Endothelial cell of umbilical vein (primary cell): ENCODE measurements at regions not wholly inside any gene's neighbourhood (a gene's known extent, or its start where the extent isn't known, plus 50 kb on each side); places are given as distances from the start of the nearest gene placed in this dataset.

Source experiments
- BruUV-seq: library from RNA; stranded (reverse); fragments of 400-500 nt; replicated peaks from 2 replicates; lab custom pipeline; 2021; lab: Mats Ljungman, UMichigan
- CTCF ChIA-PET: fragments of 300-600, 350-600 bp; sonication (Branson Sonifier 250); formaldehyde crosslinking; loops from one replicate; lab custom pipeline; 2021; ENCODE audit warnings: antibody characterized with exemption, inconsistent platforms; lab: Charles Lee
- POLR2A ChIA-PET: fragments of 300-600, 350-600 bp; sonication (Branson Sonifier 250); formaldehyde crosslinking; loops from one replicate; lab custom pipeline; 2021; ENCODE audit warnings: antibody characterized with exemption, inconsistent platforms; lab: Charles Lee
- DNase-seq: peaks from one replicate; pipeline ENCODE4 v3.0.0-alpha.2; 2011; ENCODE audit warnings: low read depth, low spot score
- FAIRE-seq: peaks from 2 replicates; lab custom pipeline; 2011; peaks lifted over from hg19 to GRCh38; lab: Jason Lieb, UNC
- H2AFZ ChIP-seq: 2 replicates; pipeline ENCODE4 v1.6.0; 2012; ENCODE audit warnings: low read depth, low read length, control low read depth, inconsistent platforms
- H3K27ac ChIP-seq: 2 replicates; pipeline ENCODE4 v1.5.1; 2011; ENCODE audit warnings: low read depth, mild to moderate bottlenecking, control low read depth, low read length, moderate library complexity; ENCODE audit not compliant: insufficient read depth
- H3K27me3 ChIP-seq, 2 experiments: 2 replicates each; pipeline versions ENCODE4 v1.6.0 to v1.6.1; 2011; ENCODE audit warnings: low read length in 2 of 2, mixed read lengths in 1 of 2; ENCODE audit not compliant: control insufficient read depth in 2 of 2, insufficient read depth in 2 of 2
- H3K36me3 ChIP-seq, 2 experiments: 2 replicates in 1 of 2; 3 replicates in 1 of 2; pipeline ENCODE4 v1.5.1; 2011; ENCODE audit warnings: low read length in 2 of 2, mild to moderate bottlenecking in 1 of 2, moderate library complexity in 1 of 2; ENCODE audit not compliant: control insufficient read depth in 2 of 2, insufficient read depth in 2 of 2; ENCODE audit errors: extremely low read depth in 1 of 2
- H3K4me1 ChIP-seq: 3 replicates; pipeline ENCODE4 v1.5.1; 2011; ENCODE audit warnings: mild to moderate bottlenecking, low read length; ENCODE audit not compliant: control insufficient read depth, insufficient read depth; ENCODE audit errors: extremely low read depth
- H3K4me2 ChIP-seq: 2 replicates; pipeline ENCODE4 v1.6.1; 2011; ENCODE audit warnings: low read length, control low read depth, mixed read lengths; ENCODE audit not compliant: insufficient read depth
- H3K4me3 ChIP-seq, 3 experiments: fragments of 200-600 bp in 1 of 3; sonication (generic), shearing (Covaris generic) in 1 of 3; replicated peaks in 1 of 3; 2 replicates each; pipeline ENCODE4 v1.5.1; 2011 to 2016; ENCODE audit warnings: control low read depth in 3 of 3, low read length in 3 of 3, mild to moderate bottlenecking in 2 of 3, inconsistent platforms in 1 of 3, low read depth in 1 of 3, moderate library complexity in 1 of 3; ENCODE audit not compliant: insufficient read depth in 1 of 3
- H3K79me2 ChIP-seq: 2 replicates; pipeline ENCODE4 v1.6.0; 2012; ENCODE audit warnings: low read length, inconsistent platforms; ENCODE audit not compliant: control insufficient read depth, insufficient read depth
- H3K9ac ChIP-seq: replicated peaks from 2 replicates; pipeline ENCODE3; 2011; ENCODE audit warnings: low read length, control low read depth; ENCODE audit not compliant: insufficient read depth; ENCODE audit errors: extremely low read depth
- H3K9me1 ChIP-seq: replicated peaks from 3 replicates; pipeline ENCODE4 v1.6.0; 2011; ENCODE audit warnings: mild to moderate bottlenecking, low read length; ENCODE audit not compliant: control insufficient read depth, insufficient read depth; ENCODE audit errors: extremely low read depth
- H3K9me3 ChIP-seq: replicated peaks from 2 replicates; pipeline ENCODE4 v1.5.1; 2012; ENCODE audit warnings: low read length, inconsistent platforms; ENCODE audit not compliant: control insufficient read depth, insufficient read depth
- H4K20me1 ChIP-seq: replicated peaks from 2 replicates; pipeline ENCODE3; 2011; ENCODE audit warnings: mild to moderate bottlenecking, low read length; ENCODE audit not compliant: control insufficient read depth, insufficient read depth; ENCODE audit errors: extremely low read depth
- CTCF ChIP-seq, 2 donors: IDR thresholded peaks; 1 replicate in 1 of 2; 2 replicates in 1 of 2; pipeline ENCODE4 v1.5.1; 2011; ENCODE audit warnings: low read length in 2 of 2, mild to moderate bottlenecking in 2 of 2, moderate library complexity in 2 of 2, control low read depth in 1 of 2, inconsistent platforms in 1 of 2, low read depth in 1 of 2; ENCODE audit not compliant: insufficient read depth in 1 of 2; ENCODE audit errors: extremely low read depth in 1 of 2
- EZH2 ChIP-seq: IDR thresholded peaks from 2 replicates; pipeline ENCODE4 v1.6.1; 2012; ENCODE audit warnings: borderline replicate concordance, low read depth, mild to moderate bottlenecking, moderate library complexity, low read length, inconsistent platforms; ENCODE audit not compliant: severe bottlenecking
- FOS ChIP-seq: IDR thresholded peaks from 2 replicates; pipeline ENCODE4 v1.6.1; 2011; ENCODE audit warnings: mild to moderate bottlenecking, low read length, moderate library complexity, borderline replicate concordance; ENCODE audit not compliant: insufficient read depth
- GATA2 ChIP-seq: IDR thresholded peaks from 2 replicates; pipeline ENCODE4 v1.7.0; 2011; ENCODE audit warnings: low read depth, mild to moderate bottlenecking, moderate library complexity, mixed read lengths, low read length; ENCODE audit not compliant: insufficient read length, insufficient read depth
- JUN ChIP-seq: IDR thresholded peaks from 2 replicates; pipeline ENCODE4 v1.6.1; 2011; ENCODE audit warnings: borderline replicate concordance, low read depth; ENCODE audit not compliant: insufficient read length, insufficient read depth
- MYC ChIP-seq: IDR thresholded peaks from one replicate; pipeline ENCODE4 v1.6.1; 2011; ENCODE audit warnings: mild to moderate bottlenecking, low read depth, low read length
- POLR2A ChIP-seq: IDR thresholded peaks from 2 replicates; pipeline ENCODE4 v1.6.1; 2012; ENCODE audit warnings: low read depth, mild to moderate bottlenecking, control low read depth, low read length
- POLR2AphosphoS5 ChIP-seq: IDR thresholded peaks from 2 replicates; pipeline ENCODE4 v1.6.1; 2012; ENCODE audit warnings: low read depth, mild to moderate bottlenecking, control low read depth, low read length, moderate library complexity; ENCODE audit not compliant: insufficient read depth
- dilution Hi-C: fragments of 300-500 bp; cut with MboI; formaldehyde crosslinking; loops from one replicate; pipeline ENCODE4 v1.15.0; 2019; ENCODE audit warnings: low sequenced_read_pairs; ENCODE audit not compliant: extremely low pct_ligation_motif_present
- intact Hi-C: fragments of 100-400 bp; cut with micrococcal nuclease; formaldehyde crosslinking; loops from one replicate; pipeline ENCODE4 v1.10.0; 2022
- TF ChIP-seq, protein P1 (sequence below): IDR thresholded peaks from 2 replicates; pipeline ENCODE4 v1.6.1; 2011; ENCODE audit not compliant: insufficient read depth, insufficient read length

DNA sequence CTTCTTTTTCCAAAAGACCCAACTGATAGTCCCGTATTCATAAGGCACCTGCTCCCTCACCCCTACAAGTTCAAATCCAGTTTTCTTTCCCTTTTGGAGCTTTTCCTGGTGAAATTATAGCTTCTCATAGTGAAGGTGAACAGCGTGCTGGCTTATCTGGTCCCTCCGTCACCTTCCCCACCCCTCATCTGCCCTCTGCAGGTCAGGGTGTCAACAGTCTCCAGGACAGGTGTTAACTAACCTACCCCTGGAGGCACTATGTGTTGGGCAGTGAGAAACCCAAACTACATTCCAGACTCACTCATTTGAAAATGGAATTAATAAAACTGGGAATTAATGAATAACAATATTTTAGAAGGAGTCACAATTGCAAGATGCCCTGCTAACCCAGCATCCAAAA, 109.0 kb upstream of the TAS2R1 start:
- Histone ChIP-seq H3K4me3 (no peak overlapping the region), H3K9me1 (no peaks in the 10 kb centered on the region), H3K9ac (no peak overlapping the region), H3K79me2 (no peaks in the 10 kb centered on the region), H3K4me2 (no peak overlapping the region), H3K27me3 (no peaks in the 10 kb centered on the region), H3K36me3 (no peaks in the 10 kb centered on the region), H2AFZ (no peak overlapping the region), H4K20me1 (no peaks in the 10 kb centered on the region), H3K27ac (no peak overlapping the region), H3K4me1 (no peaks in the 10 kb centered on the region), H3K9me3 (no peaks in the 10 kb centered on the region)
- TF ChIP-seq FOS (no peak), MYC (no peak), CTCF (IDR thresholded peaks at IDR 0.05; ENCODE audit: extremely low read depth in 1 of 2, insufficient read depth in 1 of 2, low read depth in 1 of 2, low read length in 2 of 2) (no peak), GATA2 (no peak), EZH2 (no peak), POLR2AphosphoS5 (no peak), JUN (no peak), POLR2A (no peak)
- TF ChIP-seq, protein P1, sequence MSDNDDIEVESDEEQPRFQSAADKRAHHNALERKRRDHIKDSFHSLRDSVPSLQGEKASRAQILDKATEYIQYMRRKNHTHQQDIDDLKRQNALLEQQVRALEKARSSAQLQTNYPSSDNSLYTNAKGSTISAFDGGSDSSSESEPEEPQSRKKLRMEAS: no peak
- FAIRE-seq (no peak), DNase-seq (no peak)
- ChIA-PET POLR2A (no interaction called here), CTCF (no interaction called here)
- dilution Hi-C loops (no loop called here), intact Hi-C loops (no loop called here)
- BruUV-seq: no TSS peak
